Activated T-helper 2 cell treated with anti-CD3 and anti-CD28 coated beads, Interferon-gamma antibody, Interleukin-2, Interleukin-4, amounts not matched to agents 10 μg/mL and 5 μg/mL and 100 μg/mL, durations not matched to agents 14 hours and 24 hours and 36 hours (primary cell): ENCODE measurements at regions not wholly inside any gene's neighbourhood (a gene's known extent, or its start where the extent isn't known, plus 50 kb on each side); places are given as distances from the start of the nearest gene placed in this dataset.
"Not testable (repeated sequence)": the region's sequence is repeated elsewhere in the genome, so short reads cannot be mapped to it uniquely, and the experiment has no call there.

Experiments used
- DNase-seq: peaks from one replicate; pipeline ENCODE4 v3.0.0; 2021; ENCODE audit warnings: low spot score
- H3K27ac Mint-ChIP-seq: one replicate; pipeline ENCODE4 v1.8.0; 2021; ENCODE audit warnings: mixed read lengths
- H3K27me3 Mint-ChIP-seq: one replicate; pipeline ENCODE4 v1.8.0; 2021; ENCODE audit warnings: low read depth, mixed read lengths
- H3K36me3 Mint-ChIP-seq: one replicate; pipeline ENCODE4 v1.8.0; 2021; ENCODE audit warnings: low read depth, mixed read lengths
- H3K4me1 Mint-ChIP-seq: one replicate; pipeline ENCODE4 v1.8.0; 2021; ENCODE audit warnings: low read depth, mixed read lengths
- H3K4me3 Mint-ChIP-seq: one replicate; pipeline ENCODE4 v1.8.0; 2021; ENCODE audit warnings: low read depth, mild to moderate bottlenecking, moderate library complexity, mixed read lengths
- H3K9me3 Mint-ChIP-seq: one replicate; pipeline ENCODE4 v1.8.0; 2021; ENCODE audit warnings: mixed read lengths
- intact Hi-C: fragments of 100-400 bp; cut with micrococcal nuclease; formaldehyde crosslinking; loops from one replicate; pipeline ENCODE4 v1.15.1; 2023

DNA sequence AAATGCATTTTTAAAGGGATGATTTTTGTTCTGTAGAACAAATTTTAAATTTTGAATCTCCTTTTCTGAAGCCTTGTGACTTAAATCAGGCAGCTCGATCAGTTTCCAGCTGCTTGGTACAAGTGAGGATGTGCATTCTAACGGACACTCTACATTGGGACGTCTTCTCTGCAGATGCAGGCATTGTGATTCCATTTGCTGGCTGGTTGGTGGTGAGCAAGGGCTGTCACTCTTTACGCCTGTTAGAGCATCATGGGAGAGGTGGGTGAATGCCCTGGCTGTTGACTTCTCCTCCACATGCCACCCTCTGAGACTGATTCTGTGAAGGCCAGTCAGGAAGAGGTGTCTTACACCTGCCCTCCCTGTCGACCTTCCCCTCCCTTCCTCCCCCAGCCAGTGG lies 240.5 kb upstream of the RNF32 start:
- H3K4me1 Mint-ChIP-seq = no peaks in the 10 kb centered on the region
- no peaks in the 10 kb centered on the region for H3K9me3 Mint-ChIP-seq
- DNase-seq = no peak
- intact Hi-C loops = no loop called here
- no peak overlapping the region for H3K27ac Mint-ChIP-seq
- no peak overlapping the region for H3K4me3 Mint-ChIP-seq
- H3K27me3 Mint-ChIP-seq = peaks cover 2% of the 10 kb centered on the region
- no peaks in the 10 kb centered on the region for H3K36me3 Mint-ChIP-seq

DNA sequence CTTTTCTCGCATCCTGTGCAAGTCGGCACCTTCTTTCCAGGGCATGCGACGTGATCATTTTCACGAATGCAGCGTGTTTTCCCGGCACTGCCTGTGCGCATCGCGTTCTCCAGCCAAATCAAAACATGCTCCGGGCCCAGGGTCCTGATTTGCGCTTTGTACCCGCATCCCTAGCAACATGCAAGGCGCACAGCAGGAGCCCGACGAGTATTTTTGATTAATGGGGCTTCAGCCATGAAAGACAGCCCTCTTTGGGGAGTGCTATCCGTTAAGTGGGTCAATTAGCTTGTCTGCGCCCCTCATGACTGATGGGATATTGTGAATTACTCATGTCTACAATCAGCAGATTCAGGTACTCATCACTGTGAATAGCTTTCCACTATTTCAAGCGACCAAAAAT lies 243.3 kb upstream of the RNF32 start:
- Mint-ChIP-seq H3K4me1 (no peaks in the 10 kb centered on the region), H3K27ac (no peak overlapping the region), H3K27me3 (peaks cover 2% of the 10 kb centered on the region), H3K36me3 (no peaks in the 10 kb centered on the region), H3K9me3 (no peaks in the 10 kb centered on the region), H3K4me3 (no peak overlapping the region)
- intact Hi-C loops = no loop called here
- no peak for DNase-seq

DNA sequence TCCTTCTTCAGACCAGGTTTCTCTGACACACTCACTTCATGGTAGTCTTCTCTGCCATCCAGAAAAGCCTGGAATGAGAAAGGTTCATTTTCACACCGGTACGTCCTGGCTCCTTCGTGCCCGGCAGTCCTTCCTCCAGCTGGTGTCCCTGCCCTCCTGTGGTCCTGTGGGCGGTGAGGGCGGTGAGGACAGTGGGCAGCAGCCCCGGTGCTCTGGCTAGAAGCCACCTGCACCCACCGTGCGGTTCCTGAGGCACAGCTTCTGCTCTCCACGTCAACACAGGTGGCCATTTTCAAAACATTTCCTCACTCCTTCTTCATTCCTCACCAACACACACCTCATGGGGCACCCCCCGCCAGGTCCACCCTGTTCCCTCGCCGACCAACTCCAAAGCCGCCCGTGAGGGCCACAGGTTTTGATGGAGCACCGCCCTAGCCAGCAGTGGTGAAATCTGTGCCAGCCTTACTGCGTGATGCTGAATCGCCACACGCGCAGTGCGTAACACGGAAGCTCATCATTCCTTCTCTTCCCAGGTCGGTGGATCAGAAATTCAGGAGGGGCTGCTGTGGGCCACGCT lies 251.4 kb upstream of the RNF32 start:
- intact Hi-C loops = no loop called here
- peaks cover 1% of the 10 kb centered on the region for H3K27me3 Mint-ChIP-seq
- no peak overlapping the region for H3K4me3 Mint-ChIP-seq
- no peaks in the 10 kb centered on the region for H3K9me3 Mint-ChIP-seq
- no peaks in the 10 kb centered on the region for H3K36me3 Mint-ChIP-seq
- DNase-seq = no peak
- H3K4me1 Mint-ChIP-seq = no peaks in the 10 kb centered on the region
- H3K27ac Mint-ChIP-seq = no peak overlapping the region

DNA sequence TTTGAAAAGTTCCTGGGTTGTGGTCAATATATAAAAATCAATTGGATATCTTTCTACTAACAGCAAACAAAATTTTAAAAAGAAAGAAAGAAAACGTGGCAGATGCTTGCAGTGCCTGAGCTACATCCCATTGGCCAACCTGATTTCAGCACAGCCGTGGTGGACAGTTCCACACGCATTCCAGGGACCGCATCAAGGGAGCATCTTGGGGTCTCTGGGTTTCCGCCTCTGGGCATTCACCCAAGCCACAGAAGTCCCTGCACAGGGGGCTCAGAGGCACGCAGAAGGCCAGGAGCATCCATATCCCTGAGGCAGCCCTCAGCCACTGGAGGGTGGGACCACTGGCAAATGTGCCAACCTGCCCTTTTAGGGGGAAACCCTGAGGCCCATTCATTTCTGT lies 254.5 kb upstream of the RNF32 start:
- DNase-seq = no peak
- no peaks in the 10 kb centered on the region for H3K36me3 Mint-ChIP-seq
- H3K4me1 Mint-ChIP-seq = no peaks in the 10 kb centered on the region
- intact Hi-C loops = no loop called here
- H3K9me3 Mint-ChIP-seq = no peaks in the 10 kb centered on the region
- no peak overlapping the region for H3K27ac Mint-ChIP-seq
- H3K27me3 Mint-ChIP-seq = peaks cover 1% of the 10 kb centered on the region
- no peak overlapping the region for H3K4me3 Mint-ChIP-seq

DNA sequence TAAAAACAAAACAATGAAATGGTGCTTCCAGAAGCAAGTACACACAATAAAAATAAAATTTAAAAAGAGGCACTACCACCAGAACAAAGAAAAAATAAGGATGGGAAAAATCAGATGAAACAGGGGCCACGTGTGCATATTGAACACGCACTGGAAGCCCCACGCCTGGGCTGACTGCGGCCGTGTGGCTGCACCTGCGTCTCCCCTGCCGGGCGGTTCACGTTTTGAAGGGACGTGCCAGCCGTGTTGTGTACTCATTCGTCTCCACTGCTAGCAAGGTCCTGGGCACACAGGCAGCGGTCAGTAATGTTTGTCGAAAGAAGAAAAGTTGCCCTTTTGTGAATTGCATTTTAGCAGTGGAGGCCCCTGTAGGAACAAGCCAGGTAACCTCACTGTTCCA lies 255.9 kb upstream of the RNF32 start:
- Mint-ChIP-seq H3K4me3 (no peak overlapping the region), H3K36me3 (no peaks in the 10 kb centered on the region), H3K27ac (no peak overlapping the region), H3K4me1 (no peaks in the 10 kb centered on the region), H3K27me3 (peaks cover 1% of the 10 kb centered on the region), H3K9me3 (no peaks in the 10 kb centered on the region)
- intact Hi-C loops = no loop called here
- no peak for DNase-seq

DNA sequence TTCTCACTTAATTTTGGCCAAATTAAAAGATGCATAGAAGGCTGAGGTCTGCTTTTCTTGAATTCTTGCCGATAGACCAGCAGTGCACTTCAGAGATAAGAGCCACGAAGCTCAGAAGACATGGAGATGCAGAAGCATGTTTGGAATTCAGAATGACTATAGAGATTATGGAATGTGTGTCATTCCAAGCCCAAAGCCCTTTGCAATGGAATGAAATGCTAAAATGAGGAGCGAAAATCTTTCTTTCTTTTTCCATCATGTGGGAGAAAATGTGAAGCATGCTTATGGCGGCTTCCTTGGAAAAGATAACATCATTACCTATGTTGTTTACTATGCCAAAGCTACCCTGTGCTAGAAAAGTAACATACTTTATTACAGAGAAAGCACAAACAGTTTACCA lies 257.0 kb upstream of the RNF32 start:
- peaks cover 1% of the 10 kb centered on the region for H3K27me3 Mint-ChIP-seq
- H3K36me3 Mint-ChIP-seq = no peaks in the 10 kb centered on the region
- H3K9me3 Mint-ChIP-seq = no peaks in the 10 kb centered on the region
- DNase-seq = no peak
- no peak overlapping the region for H3K4me3 Mint-ChIP-seq
- intact Hi-C loops = no loop called here
- no peaks in the 10 kb centered on the region for H3K4me1 Mint-ChIP-seq
- no peak overlapping the region for H3K27ac Mint-ChIP-seq

DNA sequence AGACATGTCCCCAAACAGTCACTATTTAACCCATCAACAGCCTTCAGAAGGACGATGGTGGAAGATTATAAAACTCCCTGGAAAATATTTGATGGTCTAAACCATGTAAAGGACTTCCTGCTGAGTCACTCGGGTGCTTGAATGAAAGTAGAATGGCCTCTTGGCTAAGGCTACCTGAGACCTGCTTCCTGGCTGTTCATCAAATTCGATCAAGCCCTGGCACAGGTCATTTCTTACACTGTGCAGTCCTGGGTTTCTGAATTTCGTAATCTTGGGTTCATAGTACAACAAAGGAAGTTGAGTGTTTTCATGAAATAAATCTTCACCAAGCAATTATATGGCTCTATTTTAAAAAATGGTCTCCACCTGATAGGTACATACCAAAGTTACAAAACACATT lies 260.3 kb upstream of the RNF32 start:
- H3K27me3 Mint-ChIP-seq = no peaks in the 10 kb centered on the region
- intact Hi-C loops = no loop called here
- no peaks in the 10 kb centered on the region for H3K36me3 Mint-ChIP-seq
- H3K9me3 Mint-ChIP-seq = no peaks in the 10 kb centered on the region
- H3K27ac Mint-ChIP-seq = no peak overlapping the region
- no peaks in the 10 kb centered on the region for H3K4me1 Mint-ChIP-seq
- DNase-seq = no peak
- H3K4me3 Mint-ChIP-seq = no peak overlapping the region

DNA sequence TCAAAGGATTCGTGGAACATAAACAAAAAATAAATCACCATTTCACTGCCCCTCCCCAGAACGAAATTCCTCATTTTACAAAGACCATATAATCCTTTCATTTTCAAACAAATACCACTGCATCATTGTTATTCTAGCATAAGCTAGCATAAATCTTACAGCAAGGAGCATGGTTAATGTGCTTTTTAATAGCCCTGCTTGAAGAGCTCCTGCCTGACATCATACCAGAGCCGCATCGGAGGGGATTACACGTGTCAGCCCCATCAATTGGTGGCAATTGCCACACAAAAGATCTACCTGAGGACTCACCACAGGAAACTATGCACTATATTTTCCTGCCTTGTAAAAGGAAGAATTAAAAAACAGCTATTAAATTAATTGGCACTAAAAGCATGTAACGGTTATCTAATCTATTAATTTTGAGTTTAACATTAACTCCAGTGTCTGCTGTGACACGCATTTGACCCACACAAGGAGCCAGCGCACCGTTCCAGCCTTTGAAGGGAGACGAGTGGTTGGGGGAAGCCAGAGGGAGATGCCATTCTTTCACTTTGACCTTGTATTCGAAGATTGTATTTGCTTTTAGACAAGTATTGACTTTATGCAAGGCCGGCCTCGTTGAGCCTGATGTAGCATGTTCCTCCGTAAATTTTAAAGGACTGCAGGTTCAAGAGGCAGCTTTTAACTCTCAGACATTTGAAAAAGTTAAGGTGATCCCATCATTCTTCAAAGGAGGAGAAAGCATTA lies 261.1 kb upstream of the RNF32 start:
- no peak for DNase-seq
- peaks cover 1% of the 10 kb centered on the region for H3K27me3 Mint-ChIP-seq
- H3K36me3 Mint-ChIP-seq = no peaks in the 10 kb centered on the region
- no peak overlapping the region for H3K27ac Mint-ChIP-seq
- intact Hi-C loops = no loop called here
- H3K9me3 Mint-ChIP-seq = no peaks in the 10 kb centered on the region
- no peak overlapping the region for H3K4me3 Mint-ChIP-seq
- H3K4me1 Mint-ChIP-seq = no peaks in the 10 kb centered on the region

DNA sequence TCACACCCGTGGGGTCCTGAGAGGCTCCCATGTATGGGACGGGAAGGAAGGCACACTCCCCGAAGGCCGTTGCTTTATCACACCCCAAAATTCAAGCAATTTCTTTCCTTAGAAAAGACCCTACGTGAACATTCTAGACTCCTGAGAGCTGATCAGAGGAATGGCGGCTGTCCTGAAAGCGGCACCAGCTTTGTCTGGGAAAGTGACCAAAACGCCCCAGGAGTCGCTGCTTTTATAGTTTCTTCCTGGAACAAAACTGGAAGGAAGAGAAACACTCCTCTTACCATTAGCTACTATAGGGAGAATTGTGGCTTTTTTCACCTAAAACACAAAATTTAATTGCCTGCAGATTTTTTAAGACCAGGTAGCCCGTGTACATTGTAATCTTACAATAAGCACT lies 261.8 kb upstream of the RNF32 start:
- H3K27ac Mint-ChIP-seq = no peak overlapping the region
- intact Hi-C loops = no loop called here
- H3K9me3 Mint-ChIP-seq = no peaks in the 10 kb centered on the region

DNA sequence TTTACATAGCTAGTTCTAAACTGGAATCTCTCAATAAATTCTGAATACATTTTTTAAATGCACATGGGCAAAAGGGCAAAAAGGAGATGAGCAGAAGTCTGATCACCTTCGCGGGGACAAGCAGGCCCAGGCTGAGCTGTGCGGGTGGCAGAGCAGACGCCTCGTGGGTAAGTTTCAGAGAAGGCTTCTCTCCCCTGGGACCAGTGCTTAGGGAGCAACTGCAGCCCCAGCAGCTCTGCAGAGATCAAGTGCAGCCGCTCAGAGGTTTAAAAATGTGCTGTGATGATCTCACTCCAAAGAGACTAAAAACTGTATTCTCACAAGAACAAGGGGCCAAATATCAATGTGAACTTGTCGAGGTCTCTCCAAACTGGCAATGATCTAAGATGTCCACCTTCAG lies 264.3 kb upstream of the RNF32 start:
- Mint-ChIP-seq H3K4me3 (no peak overlapping the region), H3K27ac (no peak overlapping the region), H3K9me3 (no peaks in the 10 kb centered on the region)

More for the DNA sequence above, 261.8 kb upstream of the RNF32 start:
- H3K4me1 Mint-ChIP-seq = no peaks in the 10 kb centered on the region
- DNase-seq = no peak
- H3K27me3 Mint-ChIP-seq = peaks cover 1% of the 10 kb centered on the region
- H3K4me3 Mint-ChIP-seq = no peak overlapping the region
- H3K36me3 Mint-ChIP-seq = no peaks in the 10 kb centered on the region

DNA sequence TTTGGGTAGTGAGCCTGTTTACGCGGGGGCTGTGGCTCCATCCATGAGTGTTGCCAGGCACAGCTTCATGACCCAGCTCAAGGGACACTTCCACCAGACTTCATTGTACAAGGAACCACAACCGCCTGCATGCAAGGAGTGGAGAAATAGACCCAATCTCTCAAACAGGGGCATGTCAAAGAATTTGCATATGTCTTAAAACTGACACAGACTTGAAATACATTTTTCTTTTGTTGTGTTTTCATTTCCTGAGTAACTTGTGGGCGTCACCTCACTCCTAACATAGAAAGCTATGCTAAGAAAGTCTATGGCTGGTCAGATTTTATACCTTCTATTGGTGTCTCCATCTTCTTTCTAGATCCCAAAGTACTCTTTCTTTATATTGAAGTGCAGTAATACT lies 266.2 kb upstream of the RNF32 start:
- Mint-ChIP-seq H3K27ac (no peak overlapping the region), H3K27me3 (peaks cover 1% of the 10 kb centered on the region)
- intact Hi-C loops = no loop called here

More for the DNA sequence above, 264.3 kb upstream of the RNF32 start:
- Mint-ChIP-seq H3K27me3 (peaks cover 1% of the 10 kb centered on the region), H3K4me1 (no peaks in the 10 kb centered on the region), H3K36me3 (no peaks in the 10 kb centered on the region)
- intact Hi-C loops = no loop called here
- no peak for DNase-seq

DNA sequence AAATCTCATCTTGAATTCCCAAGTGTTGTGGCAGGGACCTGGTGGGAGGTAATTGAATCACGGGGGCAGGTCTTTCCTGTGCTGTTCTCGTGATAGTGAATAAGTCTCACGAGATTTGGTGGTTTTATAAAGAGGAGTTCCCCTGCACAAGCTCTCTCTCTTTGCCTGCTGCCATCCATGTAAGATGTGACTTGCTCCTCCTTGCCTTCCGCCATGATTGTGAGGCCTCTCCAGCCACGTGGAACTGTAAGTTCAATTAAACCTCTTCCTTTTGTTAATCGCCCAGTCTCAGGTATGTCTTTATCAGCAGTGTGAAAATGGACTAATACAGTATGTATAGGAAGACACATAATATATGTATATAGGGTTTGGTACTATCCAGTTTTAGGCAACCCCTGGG lies 270.6 kb upstream of the RNF32 start:
- H3K36me3 Mint-ChIP-seq, H3K4me1 Mint-ChIP-seq, H3K9me3 Mint-ChIP-seq, intact Hi-C loops, H3K27me3 Mint-ChIP-seq, DNase-seq, H3K4me3 Mint-ChIP-seq, H3K27ac Mint-ChIP-seq: not testable (repeated sequence)

More for the DNA sequence above, 266.2 kb upstream of the RNF32 start:
- no peaks in the 10 kb centered on the region for H3K9me3 Mint-ChIP-seq
- DNase-seq = no peak
- no peak overlapping the region for H3K4me3 Mint-ChIP-seq
- H3K4me1 Mint-ChIP-seq = no peaks in the 10 kb centered on the region
- H3K36me3 Mint-ChIP-seq = no peaks in the 10 kb centered on the region

DNA sequence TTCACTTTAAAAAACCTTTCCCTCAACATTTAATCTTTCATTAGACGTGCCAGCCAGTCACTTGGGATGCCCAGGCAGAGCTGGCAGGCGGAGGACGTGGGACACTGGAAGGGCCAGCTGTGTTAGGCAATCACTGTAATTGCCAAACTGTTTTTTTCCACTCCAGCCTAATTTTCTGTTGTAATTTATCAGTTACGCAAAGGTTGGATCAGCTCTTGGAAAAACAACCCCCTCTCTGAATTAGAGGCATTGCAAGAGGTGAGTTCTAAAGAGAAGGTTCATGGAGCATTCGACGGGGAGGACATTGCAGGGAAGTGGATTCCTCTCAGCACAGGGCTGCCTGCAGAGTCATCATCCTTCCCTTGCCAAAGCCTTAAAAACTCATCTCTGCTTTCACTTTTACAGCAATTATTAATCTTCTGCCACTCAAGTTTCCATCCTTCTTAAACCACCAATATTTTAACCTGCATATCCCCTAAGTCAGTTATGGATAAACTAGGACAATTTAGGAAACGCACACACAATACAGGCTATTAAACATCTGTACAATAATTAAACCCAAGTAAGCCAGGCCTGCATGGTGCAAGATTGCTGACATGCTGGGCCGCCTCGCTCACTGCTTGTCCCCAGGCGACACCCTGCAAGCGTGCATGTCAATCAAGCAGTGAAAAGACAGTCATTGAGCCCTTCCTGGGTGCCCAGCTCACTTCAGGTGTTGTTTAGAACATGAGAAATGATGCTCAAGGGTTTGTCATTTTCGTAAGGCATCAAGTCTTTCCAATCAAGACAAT lies 272.3 kb upstream of the RNF32 start:
- no peak overlapping the region for H3K27ac Mint-ChIP-seq
- no peaks in the 10 kb centered on the region for H3K27me3 Mint-ChIP-seq
- intact Hi-C loops = no loop called here
- no peaks in the 10 kb centered on the region for H3K4me1 Mint-ChIP-seq
- DNase-seq = no peak
- no peaks in the 10 kb centered on the region for H3K36me3 Mint-ChIP-seq
- H3K9me3 Mint-ChIP-seq = no peaks in the 10 kb centered on the region
- no peak overlapping the region for H3K4me3 Mint-ChIP-seq
